Mucosa of descending colon (tissue), 3 donors: ENCODE measurements at regions not wholly inside any gene's neighbourhood (a gene's known extent, or its start where the extent isn't known, plus 50 kb on each side); places are given as distances from the start of the nearest gene placed in this dataset.

Source experiments
- ATAC-seq: fragments of 200-7000 bp; cut with Tn5 transposase; one replicate; pipeline ENCODE4 v1.9.1; 2020; ENCODE audit warnings: mild to moderate bottlenecking, moderate library complexity
- DNase-seq, 3 donors: peaks; one replicate each; pipeline ENCODE4 v3.0.0-alpha.2; 2020
- H3K36me3 ChIP-seq: fragments of 200-600 bp; one replicate; pipeline ENCODE4 v1.8.0; 2021; ENCODE audit warnings: low read depth, mild to moderate bottlenecking
- H3K4me1 ChIP-seq: fragments of 200-600 bp; one replicate; pipeline ENCODE4 v1.8.0; 2021; ENCODE audit warnings: low read depth, mild to moderate bottlenecking
- H3K4me3 ChIP-seq: fragments of 200-600 bp; one replicate; pipeline ENCODE4 v1.8.0; 2021; ENCODE audit warnings: mild to moderate bottlenecking
- H3K9me3 ChIP-seq: fragments of 200-600 bp; one replicate; pipeline ENCODE4 v1.8.0; 2021; ENCODE audit warnings: mild to moderate bottlenecking
- CTCF ChIP-seq: fragments of 200-600 bp; IDR thresholded peaks from one replicate; pipeline ENCODE4 v1.8.0; 2022; ENCODE audit warnings: antibody characterized with exemption, mild to moderate bottlenecking
- intact Hi-C, 2 donors: fragments of 100-400 bp; cut with DNase I in 1 of 2; cut with micrococcal nuclease in 1 of 2; formaldehyde crosslinking; loops; one replicate each; pipeline versions ENCODE4 v1.11.0 to v1.11.1; 2022; cut with DNase I, micrococcal nuclease
- donor health status: DM: no; HTN: no; CAD: no; lungs with moderate emphysema.
- donor health status: DM: no; HTN: no; CAD: no.
- donor health status: DM: no; HTN: yes; CAD: no.

- H3K36me3 ChIP-seq: no peaks in the 10 kb centered on the region
- no peaks in the 10 kb centered on the region for H3K9me3 ChIP-seq
- DNase-seq (no peak), ATAC-seq (no peak)
- TF ChIP-seq CTCF: no peak
- intact Hi-C loops: no loop called here
- H3K4me3 ChIP-seq: no peak overlapping the region
- no peaks in the 10 kb centered on the region for H3K4me1 ChIP-seq
These were observed 439.1 kb upstream of the OPRM1 start for GRCh38 chr6:153599901-153600300.

- ATAC-seq (no peak), DNase-seq (no peak)
- no peaks in the 10 kb centered on the region for H3K36me3 ChIP-seq
- no peaks in the 10 kb centered on the region for H3K4me1 ChIP-seq
- no peak for TF ChIP-seq CTCF
- no peaks in the 10 kb centered on the region for H3K9me3 ChIP-seq
- H3K4me3 ChIP-seq: no peak overlapping the region
- intact Hi-C loops: no loop called here
These were observed 443.1 kb upstream of the OPRM1 start for GRCh38 chr6:153595903-153596302.

GRCh38 chr6:153594871-153595270 lies 444.2 kb upstream of the OPRM1 start:
- H3K4me3 ChIP-seq: no peak overlapping the region
- no peaks in the 10 kb centered on the region for H3K9me3 ChIP-seq
- H3K36me3 ChIP-seq: no peaks in the 10 kb centered on the region
- H3K4me1 ChIP-seq: no peaks in the 10 kb centered on the region
- no peak for TF ChIP-seq CTCF
- ATAC-seq: no peak
- no peak for DNase-seq
- intact Hi-C loops: no loop called here

GRCh38 chr6:153591159-153591558 lies 447.9 kb upstream of the OPRM1 start:
- no peak for TF ChIP-seq CTCF
- DNase-seq (no peak), ATAC-seq (no peak)
- Histone ChIP-seq H3K9me3 (no peaks in the 10 kb centered on the region), H3K4me1 (no peaks in the 10 kb centered on the region), H3K36me3 (no peaks in the 10 kb centered on the region), H3K4me3 (no peak overlapping the region)
- intact Hi-C loops: no loop called here

GRCh38 chr6:153590411-153590810 lies 448.6 kb upstream of the OPRM1 start:
- intact Hi-C loops: no loop called here
- ATAC-seq: no peak

More at GRCh38 chr6:153590411-153590810, 448.6 kb upstream of the OPRM1 start:
- no peak for TF ChIP-seq CTCF
- Histone ChIP-seq H3K4me1 (no peaks in the 10 kb centered on the region), H3K4me3 (no peak overlapping the region), H3K9me3 (no peaks in the 10 kb centered on the region), H3K36me3 (no peaks in the 10 kb centered on the region)
- DNase-seq: no peak
